Tibial nerve (tissue), 4 donors: ENCODE measurements at regions not wholly inside any gene's neighbourhood (a gene's known extent, or its start where the extent isn't known, plus 50 kb on each side); places are given as distances from the start of the nearest gene placed in this dataset.

Source experiments
- DNase-seq, 2 donors: peaks; one replicate each; pipeline ENCODE4 v3.0.0-alpha.2; 2019; ENCODE audit warnings: low spot score in 2 of 2
- H3K27ac ChIP-seq, 4 donors: fragments of 200-600 bp; sonication (generic) in 3 of 4; one replicate each; pipeline ENCODE4 v1.5.1; 2017 to 2019; ENCODE audit warnings: mild to moderate bottlenecking in 1 of 4
- H3K27me3 ChIP-seq, 2 donors: fragments of 200-600 bp; sonication (generic) in 1 of 2; one replicate each; pipeline versions ENCODE4 v1.5.1 to v1.6.0; 2017 to 2019
- H3K36me3 ChIP-seq, 3 donors: fragments of 200-600 bp; sonication (generic); one replicate each; pipeline ENCODE4 v1.5.1; 2018 to 2019
- H3K4me1 ChIP-seq, 4 donors: fragments of 200-600 bp; sonication (generic) in 3 of 4; one replicate each; pipeline ENCODE4 v1.5.1; 2017 to 2019
- H3K4me3 ChIP-seq, 4 donors: fragments of 200-600 bp; sonication (generic) in 3 of 4; one replicate each; pipeline ENCODE4 v1.5.1; 2017 to 2019; ENCODE audit warnings: mild to moderate bottlenecking in 1 of 4, moderate library complexity in 1 of 4
- H3K9me3 ChIP-seq, 4 donors: fragments of 200-600 bp; sonication (generic) in 3 of 4; one replicate each; pipeline ENCODE4 v1.5.1; 2017 to 2019
- CTCF ChIP-seq, 5 experiments: fragments of 200-600 bp in 3 of 5; fragments of 450-650 bp in 2 of 5; sonication (generic) in 3 of 5; IDR thresholded peaks; one replicate each; pipeline ENCODE4 v1.5.1; 2016 to 2019; ENCODE audit warnings: antibody characterized with exemption in 5 of 5, mild to moderate bottlenecking in 3 of 5, moderate library complexity in 2 of 5
- EP300 ChIP-seq, 2 donors: sonication (generic); formaldehyde crosslinking; IDR thresholded peaks; one replicate each; pipeline ENCODE4 v1.6.1; 2017; ENCODE audit warnings: antibody characterized with exemption in 2 of 2, mild to moderate bottlenecking in 1 of 2
- POLR2A ChIP-seq, 2 donors: fragments of 450-650 bp; IDR thresholded peaks; one replicate each; pipeline ENCODE4 v1.6.1; 2017; ENCODE audit warnings: antibody characterized with exemption in 2 of 2, mild to moderate bottlenecking in 2 of 2, moderate library complexity in 2 of 2
- WGBS, 2 donors: methylation state at CpG; one replicate each; pipeline ENCODE4 v1.1.5; 2018; 5-methylcytosine and 5-hydroxymethylcytosine counted together

GRCh38 chr1:199002661-199003060 lies 363.8 kb downstream of the PTPRC start:
- Histone ChIP-seq H3K27me3 (no peaks in the 10 kb centered on the region), H3K4me1 (no peaks in the 10 kb centered on the region), H3K9me3 (no peaks in the 10 kb centered on the region), H3K4me3 (no peak overlapping the region), H3K36me3 (no peaks in the 10 kb centered on the region), H3K27ac (no peak overlapping the region)
- no peak for DNase-seq
- TF ChIP-seq CTCF (IDR thresholded peaks at IDR 0.05): no peak
- no peak for TF ChIP-seq EP300 (IDR thresholded peaks at IDR 0.05)
- no peak for TF ChIP-seq POLR2A (IDR thresholded peaks at IDR 0.05)

GRCh38 chr1:199007423-199007822 lies 368.6 kb downstream of the PTPRC start:
- no peaks in the 10 kb centered on the region for H3K36me3 ChIP-seq
- no peak overlapping the region for H3K27ac ChIP-seq
- H3K4me3 ChIP-seq: no peak overlapping the region
- H3K9me3 ChIP-seq: no peaks in the 10 kb centered on the region
- no peak for DNase-seq
- peaks cover 0 to 8% (median 0%) of the 10 kb centered on the region in 4 donors for H3K4me1 ChIP-seq
- no peaks in the 10 kb centered on the region for H3K27me3 ChIP-seq
- WGBS, 2 donors: 81 to 86% methylated on average over 2 of the region's 2 CpGs
- TF ChIP-seq CTCF (IDR thresholded peaks at IDR 0.05): no peak
- no peak for TF ChIP-seq EP300 (IDR thresholded peaks at IDR 0.05)
- TF ChIP-seq POLR2A (IDR thresholded peaks at IDR 0.05): no peak

GRCh38 chr1:199009447-199009846 lies 370.6 kb downstream of the PTPRC start:
- peaks cover 0 to 8% (median 0%) of the 10 kb centered on the region in 4 donors for H3K4me1 ChIP-seq
- no peaks in the 10 kb centered on the region for H3K27me3 ChIP-seq
- TF ChIP-seq EP300 (IDR thresholded peaks at IDR 0.05) (no peak), POLR2A (IDR thresholded peaks at IDR 0.05) (no peak), CTCF (IDR thresholded peaks at IDR 0.05) (no peak)
- WGBS, 2 donors: 7 to 13% methylated on average over 5 of the region's 5 CpGs
- DNase-seq: no peak
- no peak overlapping the region for H3K27ac ChIP-seq
- no peak overlapping the region for H3K4me3 ChIP-seq
- H3K9me3 ChIP-seq: no peaks in the 10 kb centered on the region
- H3K36me3 ChIP-seq: no peaks in the 10 kb centered on the region

- H3K27me3 ChIP-seq: no peaks in the 10 kb centered on the region
- H3K4me3 ChIP-seq: no peak overlapping the region
- no peak overlapping the region for H3K27ac ChIP-seq
- WGBS, 2 donors: 80 to 85% methylated on average over 4 of the region's 4 CpGs
- peaks cover 0 to 8% (median 0%) of the 10 kb centered on the region in 4 donors for H3K4me1 ChIP-seq
- TF ChIP-seq CTCF (IDR thresholded peaks at IDR 0.05) (no peak), POLR2A (IDR thresholded peaks at IDR 0.05) (no peak), EP300 (IDR thresholded peaks at IDR 0.05) (no peak)
- H3K9me3 ChIP-seq: no peaks in the 10 kb centered on the region
- H3K36me3 ChIP-seq: no peaks in the 10 kb centered on the region
- no peak for DNase-seq
Measured at GRCh38 chr1:199010492-199010891, 371.7 kb downstream of the PTPRC start.

GRCh38 chr1:199010933-199011332 lies 372.1 kb downstream of the PTPRC start:
- no peaks in the 10 kb centered on the region for H3K9me3 ChIP-seq
- H3K27me3 ChIP-seq: no peaks in the 10 kb centered on the region
- no peak overlapping the region for H3K4me3 ChIP-seq
- no peak overlapping the region for H3K27ac ChIP-seq
- no peak for DNase-seq
- no peak for TF ChIP-seq EP300 (IDR thresholded peaks at IDR 0.05)
- no peak for TF ChIP-seq POLR2A (IDR thresholded peaks at IDR 0.05)
- no peak for TF ChIP-seq CTCF (IDR thresholded peaks at IDR 0.05)
- no peaks in the 10 kb centered on the region for H3K36me3 ChIP-seq
- peaks cover 0 to 8% (median 0%) of the 10 kb centered on the region in 4 donors for H3K4me1 ChIP-seq
- 71 to 74% methylated on average over 2 of the region's 2 CpGs for WGBS, 2 donors
